NB4 (cell line): ENCODE measurements at regions not wholly inside any gene's neighbourhood (a gene's known extent, or its start where the extent isn't known, plus 50 kb on each side); places are given as distances from the start of the nearest gene placed in this dataset.

ENCODE experiments used
- POLR2A ChIP-seq: IDR thresholded peaks from 2 replicates; pipeline ENCODE4 v1.6.1; 2011; ENCODE audit warnings: mild to moderate bottlenecking; ENCODE audit not compliant: insufficient read length; ENCODE audit errors: extremely low read depth
- TF ChIP-seq, protein P1 (sequence below): IDR thresholded peaks from one replicate; pipeline ENCODE4 v1.5.1; 2012; ENCODE audit warnings: low read depth, low read length
- TF ChIP-seq, protein P2 (sequence below): IDR thresholded peaks from 2 replicates; pipeline ENCODE4 v1.6.1; 2011; ENCODE audit warnings: low read depth, low read length

DNA sequence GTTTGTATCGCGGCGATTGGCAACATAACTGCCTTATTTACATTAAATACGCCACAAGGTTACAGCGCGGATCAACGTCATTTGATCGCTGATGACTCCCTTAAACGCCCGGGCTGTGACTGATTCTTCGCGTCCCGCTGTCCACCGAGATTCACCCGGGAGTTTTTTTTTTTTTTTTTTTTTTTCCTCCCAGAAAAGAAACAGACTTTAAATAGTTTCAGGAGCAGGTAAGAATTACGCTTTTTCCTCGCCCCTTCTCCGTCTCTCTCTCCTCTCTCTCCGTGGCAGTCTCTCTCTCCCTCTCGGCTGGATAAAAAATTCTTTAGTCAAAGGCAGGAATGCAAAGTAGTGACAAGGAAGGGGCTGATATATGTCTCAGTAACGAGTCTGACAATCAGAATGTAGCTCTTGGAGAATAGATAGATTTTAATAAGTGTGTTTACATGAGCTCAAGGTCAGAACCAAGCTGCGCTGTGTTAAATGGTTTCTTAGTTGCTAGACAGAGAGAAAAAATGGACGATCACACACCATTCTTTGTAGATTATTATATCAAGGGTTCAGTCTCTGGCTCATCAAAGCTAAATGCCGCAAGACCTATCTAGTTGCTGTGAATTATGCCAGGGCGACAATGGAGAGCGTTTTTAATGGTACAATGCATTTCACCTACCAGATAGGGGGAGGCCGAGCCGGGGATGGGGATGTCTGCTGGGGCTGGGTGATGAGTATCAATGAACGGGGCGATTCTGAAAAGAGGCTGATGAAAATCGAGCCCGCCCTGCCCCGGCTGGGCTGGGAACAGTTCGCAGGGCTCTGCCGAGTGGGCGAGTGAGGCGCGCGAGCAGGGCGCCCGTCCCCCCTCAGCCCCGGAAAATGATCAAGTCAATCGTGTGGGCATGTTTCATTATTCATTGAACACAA lies 147.2 kb upstream of the ZNF536 start:
- TF ChIP-seq, protein P1, sequence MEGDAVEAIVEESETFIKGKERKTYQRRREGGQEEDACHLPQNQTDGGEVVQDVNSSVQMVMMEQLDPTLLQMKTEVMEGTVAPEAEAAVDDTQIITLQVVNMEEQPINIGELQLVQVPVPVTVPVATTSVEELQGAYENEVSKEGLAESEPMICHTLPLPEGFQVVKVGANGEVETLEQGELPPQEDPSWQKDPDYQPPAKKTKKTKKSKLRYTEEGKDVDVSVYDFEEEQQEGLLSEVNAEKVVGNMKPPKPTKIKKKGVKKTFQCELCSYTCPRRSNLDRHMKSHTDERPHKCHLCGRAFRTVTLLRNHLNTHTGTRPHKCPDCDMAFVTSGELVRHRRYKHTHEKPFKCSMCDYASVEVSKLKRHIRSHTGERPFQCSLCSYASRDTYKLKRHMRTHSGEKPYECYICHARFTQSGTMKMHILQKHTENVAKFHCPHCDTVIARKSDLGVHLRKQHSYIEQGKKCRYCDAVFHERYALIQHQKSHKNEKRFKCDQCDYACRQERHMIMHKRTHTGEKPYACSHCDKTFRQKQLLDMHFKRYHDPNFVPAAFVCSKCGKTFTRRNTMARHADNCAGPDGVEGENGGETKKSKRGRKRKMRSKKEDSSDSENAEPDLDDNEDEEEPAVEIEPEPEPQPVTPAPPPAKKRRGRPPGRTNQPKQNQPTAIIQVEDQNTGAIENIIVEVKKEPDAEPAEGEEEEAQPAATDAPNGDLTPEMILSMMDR, result no peak
- TF ChIP-seq, protein P2, sequence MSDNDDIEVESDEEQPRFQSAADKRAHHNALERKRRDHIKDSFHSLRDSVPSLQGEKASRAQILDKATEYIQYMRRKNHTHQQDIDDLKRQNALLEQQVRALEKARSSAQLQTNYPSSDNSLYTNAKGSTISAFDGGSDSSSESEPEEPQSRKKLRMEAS, result no peak
- TF ChIP-seq POLR2A, result no peak
